CD4-positive, alpha-beta T cell (primary cell): ENCODE measurements at regions not wholly inside any gene's neighbourhood (a gene's known extent, or its start where the extent isn't known, plus 50 kb on each side); places are given as distances from the start of the nearest gene placed in this dataset.
"Not testable (repeated sequence)": the region's sequence is repeated elsewhere in the genome, so short reads cannot be mapped to it uniquely, and the experiment has no call there.

ENCODE experiments used
- ATAC-seq: fragments of 200-7000 bp; cut with Tn5 transposase; one replicate; pipeline ENCODE4 v1.10.0; 2022; ENCODE audit warnings: mild to moderate bottlenecking; ENCODE audit not compliant: poor library complexity
- CTCF ChIA-PET: fragments of 350-600 bp; sonication (Branson Sonifier 250); formaldehyde crosslinking; loops from one replicate; lab custom pipeline; 2021; ENCODE audit warnings: antibody characterized with exemption, inconsistent platforms; lab: Charles Lee
- POLR2A ChIA-PET: fragments of 350-600 bp; sonication (Branson Sonifier 250); formaldehyde crosslinking; loops from one replicate; lab custom pipeline; 2021; ENCODE audit warnings: antibody characterized with exemption, inconsistent platforms; lab: Charles Lee
- DNase-seq, 14 experiments: peaks; one replicate each; pipeline ENCODE4 v3.0.0-alpha.2; 2013 to 2020; ENCODE audit warnings: mixed read lengths in 2 of 14
- H3K27ac ChIP-seq, 2 donors: one replicate each; pipeline versions ENCODE4 v1.5.1 to v1.7.0; 2013; ENCODE audit warnings: low read length in 2 of 2, low read depth in 1 of 2, mild to moderate bottlenecking in 1 of 2
- H3K27me3 ChIP-seq, 2 experiments: 1 replicate in 1 of 2; 2 replicates in 1 of 2; pipeline versions ENCODE4 v1.6.1 to v1.7.0; 2013; ENCODE audit warnings: low read length in 2 of 2, control low read depth in 1 of 2, mild to moderate bottlenecking in 1 of 2, moderate library complexity in 1 of 2; ENCODE audit not compliant: insufficient read depth in 2 of 2, control insufficient read depth in 1 of 2
- H3K36me3 ChIP-seq: one replicate; pipeline ENCODE4 v1.6.1; 2013; ENCODE audit warnings: low read length, control low read depth; ENCODE audit not compliant: insufficient read depth
- H3K4me1 ChIP-seq: one replicate; pipeline ENCODE4 v1.6.1; 2013; ENCODE audit warnings: low read length, control low read depth; ENCODE audit not compliant: insufficient read depth
- H3K4me3 ChIP-seq: one replicate; pipeline ENCODE4 v1.5.1; 2013; ENCODE audit warnings: mild to moderate bottlenecking, low read length, moderate library complexity
- H3K9me3 ChIP-seq, 2 experiments: 1 replicate in 1 of 2; 2 replicates in 1 of 2; pipeline versions ENCODE4 v1.6.1 to v1.7.0; 2013; ENCODE audit warnings: low read length in 2 of 2, mild to moderate bottlenecking in 2 of 2, control low read depth in 1 of 2, moderate library complexity in 1 of 2; ENCODE audit not compliant: control insufficient read depth in 1 of 2, insufficient read depth in 1 of 2
- H3K27ac Mint-ChIP-seq: one replicate; pipeline ENCODE4 v1.8.0; 2020; ENCODE audit warnings: mixed read lengths
- H3K27me3 Mint-ChIP-seq: one replicate; pipeline ENCODE4 v1.8.0; 2021; ENCODE audit warnings: mixed read lengths
- H3K36me3 Mint-ChIP-seq: one replicate; pipeline ENCODE4 v1.8.0; 2021; ENCODE audit warnings: low read depth, mixed read lengths
- H3K4me1 Mint-ChIP-seq: one replicate; pipeline ENCODE4 v1.8.0; 2021; ENCODE audit warnings: low read depth, mixed read lengths
- H3K4me3 Mint-ChIP-seq: one replicate; pipeline ENCODE4 v1.8.0; 2020; ENCODE audit warnings: mild to moderate bottlenecking, mixed read lengths
- H3K9me3 Mint-ChIP-seq: one replicate; pipeline ENCODE4 v1.8.0; 2020; ENCODE audit warnings: mixed read lengths
- intact Hi-C, 2 experiments: fragments of 100-400 bp; cut with DNase I in 1 of 2; cut with micrococcal nuclease in 1 of 2; formaldehyde crosslinking; loops; one replicate each; pipeline versions ENCODE4 v1.15.1 to v1.9.0; 2023 to 2025; cut with DNase I, micrococcal nuclease

DNA sequence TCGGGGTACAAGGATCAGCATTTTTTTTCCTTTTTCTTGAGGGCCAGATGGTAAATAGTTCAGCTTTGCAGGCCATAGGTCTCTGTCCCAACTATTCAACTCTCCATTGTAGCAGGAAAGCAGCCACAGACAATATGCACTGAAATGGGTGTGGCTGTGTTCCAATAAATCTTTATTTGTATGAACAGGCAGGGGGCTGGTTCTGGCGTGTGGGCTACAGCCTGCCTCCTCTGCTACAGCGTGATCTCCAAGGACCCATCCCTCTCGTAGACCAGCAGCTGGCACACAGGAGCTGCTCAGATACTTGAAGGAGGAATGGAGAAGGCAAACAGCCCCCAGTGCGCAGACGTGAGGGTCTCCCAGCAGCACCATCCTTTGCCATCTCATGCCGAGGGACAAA, 91.8 kb upstream of the FRG2C start:
- H3K4me1 Mint-ChIP-seq, DNase-seq, H3K27ac Mint-ChIP-seq, H3K4me3 ChIP-seq, H3K4me1 ChIP-seq, H3K4me3 Mint-ChIP-seq, CTCF ChIA-PET, ATAC-seq, H3K36me3 ChIP-seq, H3K9me3 ChIP-seq, H3K9me3 Mint-ChIP-seq, POLR2A ChIA-PET, H3K27ac ChIP-seq, H3K27me3 Mint-ChIP-seq, H3K27me3 ChIP-seq, H3K36me3 Mint-ChIP-seq: not testable (repeated sequence)
- intact Hi-C loops = loop anchor here in 1 of 2 experiments (10.0 kb wide), 1 partner anchor 378 kb away; no protein-coding TSS in a partner anchor

DNA sequence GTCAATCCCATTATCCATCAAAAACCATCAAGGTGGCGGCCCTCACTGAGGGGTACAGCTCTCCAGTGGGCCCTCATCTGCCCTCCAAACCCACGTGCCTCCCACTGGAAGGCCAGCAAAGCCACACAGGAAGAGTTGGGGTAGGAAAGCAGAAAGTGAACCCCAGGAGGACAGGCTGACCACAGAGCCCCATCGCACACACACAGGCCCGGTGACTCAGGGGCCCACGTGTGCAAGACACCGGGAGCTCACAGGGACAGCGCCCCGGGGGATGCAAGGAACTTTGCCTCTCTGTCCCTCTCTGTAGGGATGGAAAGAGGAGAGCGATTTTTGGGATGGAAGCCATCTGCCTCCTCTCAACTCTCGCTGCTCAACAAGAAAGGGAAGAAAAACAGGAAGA, 85.0 kb upstream of the FRG2C start:
- CTCF ChIA-PET, H3K4me1 Mint-ChIP-seq, DNase-seq, ATAC-seq, H3K27ac ChIP-seq, H3K27me3 ChIP-seq, H3K4me3 ChIP-seq, H3K36me3 ChIP-seq, H3K36me3 Mint-ChIP-seq, H3K9me3 Mint-ChIP-seq, POLR2A ChIA-PET, H3K4me1 ChIP-seq, H3K27ac Mint-ChIP-seq, H3K9me3 ChIP-seq: not testable (repeated sequence)
- Mint-ChIP-seq H3K4me3 (peak overlapping the region; percentile 38), H3K27me3 (peaks cover 48% of the 10 kb centered on the region)
- intact Hi-C loops = loop anchor here in 1 of 2 experiments (10.0 kb wide), 1 partner anchor 384 kb away; no protein-coding TSS in a partner anchor

DNA sequence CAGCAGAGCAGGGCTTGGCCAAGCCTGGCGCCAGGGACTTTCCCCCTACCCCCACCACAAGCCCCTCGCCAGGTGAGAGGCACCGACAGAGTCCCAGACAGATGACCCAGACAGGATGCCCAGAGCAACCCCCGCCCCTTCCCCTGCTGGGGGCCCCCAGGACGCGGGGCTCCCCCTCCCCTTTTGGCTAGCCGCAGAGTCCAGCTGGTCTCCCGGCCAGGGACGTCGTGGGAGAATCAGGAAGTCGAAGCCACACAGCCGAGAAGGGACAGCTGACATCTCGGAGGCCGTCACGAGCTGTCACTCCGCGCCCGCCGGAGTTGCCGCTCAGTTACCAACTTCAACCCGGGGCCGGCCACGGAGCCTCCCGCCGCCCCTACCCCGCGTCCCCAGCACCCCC, 84.6 kb upstream of the FRG2C start:
- H3K27ac ChIP-seq, ATAC-seq, H3K9me3 Mint-ChIP-seq, H3K4me3 ChIP-seq, H3K9me3 ChIP-seq, POLR2A ChIA-PET, H3K27ac Mint-ChIP-seq, H3K4me1 ChIP-seq, H3K36me3 Mint-ChIP-seq, H3K4me1 Mint-ChIP-seq, H3K27me3 ChIP-seq, H3K36me3 ChIP-seq: not testable (repeated sequence)
- Mint-ChIP-seq H3K27me3 (peaks cover 48% of the 10 kb centered on the region), H3K4me3 (peak overlapping the region; percentile 38)
- peak in 2 of 14 experiments; percentile 2 to 11 for DNase-seq
- intact Hi-C loops = loop anchor here in 1 of 2 experiments (10.0 kb wide), 1 partner anchor 385 kb away; no protein-coding TSS in a partner anchor
- CTCF ChIA-PET = interaction anchor here (0.6 kb wide), 1 partner anchor 166 kb away, joined by 3 read pairs; no protein-coding TSS in a partner anchor

DNA sequence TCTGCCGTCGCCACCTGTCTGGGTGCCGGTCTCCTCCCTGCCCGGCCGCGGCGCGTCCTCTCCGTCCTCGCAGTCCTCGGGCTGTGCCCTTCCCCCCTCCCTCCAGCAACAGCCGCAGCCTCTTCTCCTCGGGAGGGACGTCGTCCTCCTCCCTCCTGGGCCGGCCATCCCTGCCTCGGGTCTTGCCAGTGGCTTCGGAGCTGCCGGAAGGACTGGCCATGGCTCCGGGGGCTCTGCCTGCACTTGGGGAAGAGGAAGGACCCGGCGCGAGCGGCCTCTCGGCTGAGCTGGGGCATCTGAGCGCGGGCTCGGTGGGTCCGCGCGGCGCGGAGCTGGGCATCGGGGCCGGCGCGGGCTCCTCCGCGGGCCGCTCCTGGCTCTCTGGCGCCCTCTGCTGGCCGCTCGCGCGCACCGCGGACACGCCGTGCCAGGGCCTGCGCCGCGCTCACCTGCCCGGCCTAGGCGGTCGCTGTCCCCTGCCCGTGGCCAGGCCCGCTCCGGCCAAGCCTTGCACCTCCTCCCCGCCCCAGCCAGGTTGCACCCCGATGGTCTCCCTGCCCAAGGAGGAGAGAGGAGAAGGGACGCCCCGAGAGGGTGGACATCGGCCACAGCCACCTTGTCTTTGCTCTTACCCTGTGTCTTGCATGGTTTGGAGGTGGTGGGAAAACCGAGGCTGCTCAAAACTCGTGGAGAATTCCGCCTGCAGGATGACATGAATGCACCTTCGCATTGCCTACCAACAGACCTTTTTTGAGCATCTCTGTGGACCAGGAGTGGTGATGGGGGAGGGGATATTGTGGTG, 83.9 kb upstream of the FRG2C start:
- H3K4me1 ChIP-seq, POLR2A ChIA-PET, H3K4me1 Mint-ChIP-seq, H3K27ac ChIP-seq, H3K27ac Mint-ChIP-seq, H3K9me3 Mint-ChIP-seq, H3K36me3 ChIP-seq, H3K36me3 Mint-ChIP-seq, H3K9me3 ChIP-seq, H3K27me3 ChIP-seq, ATAC-seq: not testable (repeated sequence)
- DNase-seq = peak in 12 of 14 experiments; percentile 4 to 67 (median 32)
- CTCF ChIA-PET = interaction anchor here (0.6 kb wide), 1 partner anchor 165 kb away, joined by 3 read pairs; no protein-coding TSS in a partner anchor
- Mint-ChIP-seq H3K4me3 (peak overlapping the region; percentile 67), H3K27me3 (peaks cover 45% of the 10 kb centered on the region)
- peak overlapping the region; percentile 40 for H3K4me3 ChIP-seq
- intact Hi-C loops = loop anchor here in 1 of 2 experiments (10.0 kb wide), 1 partner anchor 385 kb away; no protein-coding TSS in a partner anchor

DNA sequence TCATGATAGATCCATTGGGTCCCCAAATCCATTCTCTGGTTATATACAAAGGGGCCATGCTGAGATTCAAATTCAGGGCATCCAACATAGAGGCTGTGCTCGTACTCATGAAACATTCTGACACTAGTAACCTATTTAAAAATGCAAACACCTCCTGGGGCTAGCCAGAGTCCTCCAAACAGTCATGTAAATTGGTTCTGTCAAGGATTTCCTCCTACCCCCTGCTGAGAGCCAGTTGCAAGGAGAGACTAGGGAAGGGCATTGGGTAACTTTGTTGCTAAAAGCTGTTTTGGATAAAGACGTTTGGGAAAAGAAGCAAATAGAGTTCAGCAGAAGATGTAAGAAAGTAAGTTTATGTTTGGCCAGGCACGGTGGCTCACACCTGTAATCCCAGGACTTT, 81.6 kb upstream of the FRG2C start:
- H3K27ac Mint-ChIP-seq, H3K4me1 Mint-ChIP-seq, POLR2A ChIA-PET, H3K36me3 ChIP-seq, H3K4me3 Mint-ChIP-seq, ATAC-seq, H3K36me3 Mint-ChIP-seq, DNase-seq, H3K4me3 ChIP-seq, H3K9me3 ChIP-seq, intact Hi-C loops, H3K27ac ChIP-seq, H3K9me3 Mint-ChIP-seq, CTCF ChIA-PET, H3K27me3 ChIP-seq, H3K4me1 ChIP-seq: not testable (repeated sequence)
- H3K27me3 Mint-ChIP-seq = peaks cover 45% of the 10 kb centered on the region

DNA sequence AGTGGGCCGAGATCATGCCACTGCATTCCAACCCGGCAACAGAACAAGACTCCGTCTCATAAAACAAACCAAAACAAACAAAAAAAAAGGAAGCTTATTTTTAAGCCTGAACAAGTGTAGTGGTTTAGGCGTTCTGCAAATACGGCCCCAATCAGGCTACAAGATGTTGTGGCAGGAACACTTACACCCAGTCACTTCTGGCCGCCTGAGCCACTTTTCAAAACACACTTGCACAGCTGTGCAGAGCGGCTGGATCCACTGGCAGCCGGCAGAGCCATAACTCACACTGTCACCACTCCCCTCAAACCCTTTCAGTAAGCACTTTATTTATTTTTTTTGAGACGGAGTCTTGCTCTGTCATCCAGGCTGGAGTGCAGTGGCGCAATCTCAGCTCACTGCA, 81.0 kb upstream of the FRG2C start:
- ATAC-seq, H3K27me3 ChIP-seq, intact Hi-C loops, H3K4me3 Mint-ChIP-seq, H3K9me3 Mint-ChIP-seq, H3K4me1 ChIP-seq, H3K27ac Mint-ChIP-seq, CTCF ChIA-PET, DNase-seq, H3K4me3 ChIP-seq, H3K4me1 Mint-ChIP-seq, H3K36me3 Mint-ChIP-seq, H3K27ac ChIP-seq, H3K9me3 ChIP-seq, H3K36me3 ChIP-seq, POLR2A ChIA-PET: not testable (repeated sequence)
- peaks cover 43% of the 10 kb centered on the region for H3K27me3 Mint-ChIP-seq

DNA sequence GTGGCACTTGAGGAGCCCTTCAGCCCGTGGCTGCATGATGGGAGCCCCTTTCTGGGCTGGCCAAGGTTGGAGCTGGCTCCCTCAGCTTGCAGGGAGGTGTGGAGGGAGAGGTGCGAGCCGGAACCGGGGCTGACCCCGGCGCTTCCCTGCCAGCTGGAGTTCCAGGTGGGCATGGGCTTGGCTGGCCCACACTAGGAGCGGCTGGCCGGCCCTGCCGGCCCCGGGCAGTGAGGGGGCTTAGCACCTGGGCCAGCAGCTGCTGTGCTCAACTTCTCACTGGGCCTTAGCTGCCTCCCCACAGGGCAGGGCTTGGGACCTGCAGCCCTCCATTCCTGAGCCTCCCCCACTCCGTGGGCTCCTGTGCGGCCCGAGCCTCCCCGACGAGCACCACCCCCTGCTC, 76.4 kb upstream of the FRG2C start:
- H3K27ac Mint-ChIP-seq, ATAC-seq, POLR2A ChIA-PET, H3K4me1 Mint-ChIP-seq, H3K27me3 ChIP-seq, H3K27ac ChIP-seq, H3K9me3 Mint-ChIP-seq, CTCF ChIA-PET, H3K36me3 ChIP-seq, H3K4me1 ChIP-seq, DNase-seq, H3K4me3 Mint-ChIP-seq, intact Hi-C loops, H3K36me3 Mint-ChIP-seq, H3K4me3 ChIP-seq: not testable (repeated sequence)
- peaks cover 0 to 17% of the 10 kb centered on the region in 2 experiments for H3K9me3 ChIP-seq
- H3K27me3 Mint-ChIP-seq = peaks cover 11% of the 10 kb centered on the region
